ENCODE measurements at regions not wholly inside any gene's neighbourhood (a gene's known extent, or its start where the extent isn't known, plus 50 kb on each side); places are given as distances from the start of the nearest gene placed in this dataset.

GRCh38 chr10:35731828-35732227 is 89.7 kb upstream of the FZD8 start:
- no peak for TF ChIP-seq POLR2AphosphoS5 (IDR thresholded peaks at IDR 0.05; ENCODE audit: low read depth, low read length)
- no peak for TF ChIP-seq CTCF (IDR thresholded peaks at IDR 0.05 in 2 of 3, conservative IDR thresholded peaks at IDR 0.05 in 1 of 3; ENCODE audit: borderline replicate concordance in 1 of 3, insufficient read depth in 1 of 3, low read depth in 2 of 3, low read length in 2 of 3)
- TF ChIP-seq EZH2 (IDR thresholded peaks at IDR 0.05): no peak
- TF ChIP-seq REST (IDR thresholded peaks at IDR 0.05; ENCODE audit: low read depth): no peak
- TF ChIP-seq POLR2A (IDR thresholded peaks at IDR 0.05; ENCODE audit: borderline replicate concordance, extremely low read depth, insufficient read depth, insufficient read length): no peak
- no peak for TF ChIP-seq ELF1 (IDR thresholded peaks at IDR 0.05; ENCODE audit: borderline replicate concordance, low read depth)
- no peak for TF ChIP-seq FOSL1 (IDR thresholded peaks at IDR 0.05; ENCODE audit: low read depth)
- TF ChIP-seq TCF7L2 (IDR thresholded peaks at IDR 0.05; ENCODE audit: borderline replicate concordance, extremely low read depth, insufficient read depth, insufficient read length): no peak
